Hippocampal formation (tissue), 2 donors: ENCODE measurements at regions not wholly inside any gene's neighbourhood (a gene's known extent, or its start where the extent isn't known, plus 50 kb on each side); places are given as distances from the start of the nearest gene placed in this dataset.

Experiments
- DNase-seq, 2 donors: peaks; one replicate each; lab custom pipeline; 2025; lab: John Stamatoyannopoulos, UW

DNA sequence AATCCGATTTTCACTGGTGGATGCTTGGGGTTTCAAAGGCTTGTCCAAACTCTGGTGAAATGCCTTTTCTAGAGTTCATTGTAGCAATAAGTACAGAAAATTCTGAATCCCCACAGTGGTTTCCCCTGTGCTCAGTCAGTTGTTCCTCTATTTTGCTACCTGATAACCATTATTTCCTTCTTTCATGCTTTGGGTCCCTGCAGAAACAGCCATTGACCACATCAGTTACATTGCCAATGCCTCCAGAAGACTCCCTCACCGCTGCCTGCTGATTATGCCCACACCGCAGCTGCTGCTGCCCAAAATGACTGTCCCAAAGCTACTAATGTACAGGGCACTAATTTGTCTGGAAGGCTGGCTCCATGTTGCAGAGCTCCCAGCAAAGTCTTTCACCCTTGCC lies 517.3 kb downstream of the KLF12 start:
- no peak for DNase-seq

DNA sequence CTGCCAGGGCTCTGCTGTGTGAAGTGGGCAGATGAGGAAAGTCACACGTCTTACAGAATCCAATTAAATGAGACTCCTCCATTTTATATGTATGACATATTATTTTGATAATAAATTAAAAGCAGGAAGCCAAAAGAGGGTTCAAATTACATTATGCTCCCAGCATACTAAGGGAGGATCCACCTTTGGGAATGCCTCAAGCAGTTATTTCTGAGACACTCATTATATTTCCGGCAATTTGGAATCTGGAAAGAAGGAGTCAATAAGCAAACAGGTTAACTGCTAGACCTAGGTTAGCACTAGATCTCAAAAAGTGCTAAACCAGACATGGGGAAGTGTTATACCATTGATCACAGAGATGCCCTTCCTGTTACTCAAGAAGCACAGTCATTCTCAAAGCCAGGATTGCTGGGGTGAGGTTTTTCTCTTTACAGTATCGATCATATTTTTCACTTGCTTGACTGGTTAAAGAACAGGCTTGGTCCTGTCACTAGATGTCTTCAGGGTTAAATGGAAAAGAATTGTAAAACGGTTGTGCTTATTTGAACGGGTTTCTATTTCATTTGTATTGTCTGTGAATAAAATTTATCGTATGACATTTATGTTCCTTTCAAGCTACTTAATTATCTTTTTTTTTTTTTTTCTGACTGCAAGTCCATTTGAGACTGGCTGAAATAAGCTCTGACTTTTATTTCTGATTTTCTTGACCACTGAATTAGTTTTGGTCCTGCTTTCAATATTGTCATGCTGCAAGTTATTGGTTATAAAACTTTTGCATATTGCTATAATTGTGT lies 523.2 kb downstream of the KLF12 start:
- DNase-seq: no peak

DNA sequence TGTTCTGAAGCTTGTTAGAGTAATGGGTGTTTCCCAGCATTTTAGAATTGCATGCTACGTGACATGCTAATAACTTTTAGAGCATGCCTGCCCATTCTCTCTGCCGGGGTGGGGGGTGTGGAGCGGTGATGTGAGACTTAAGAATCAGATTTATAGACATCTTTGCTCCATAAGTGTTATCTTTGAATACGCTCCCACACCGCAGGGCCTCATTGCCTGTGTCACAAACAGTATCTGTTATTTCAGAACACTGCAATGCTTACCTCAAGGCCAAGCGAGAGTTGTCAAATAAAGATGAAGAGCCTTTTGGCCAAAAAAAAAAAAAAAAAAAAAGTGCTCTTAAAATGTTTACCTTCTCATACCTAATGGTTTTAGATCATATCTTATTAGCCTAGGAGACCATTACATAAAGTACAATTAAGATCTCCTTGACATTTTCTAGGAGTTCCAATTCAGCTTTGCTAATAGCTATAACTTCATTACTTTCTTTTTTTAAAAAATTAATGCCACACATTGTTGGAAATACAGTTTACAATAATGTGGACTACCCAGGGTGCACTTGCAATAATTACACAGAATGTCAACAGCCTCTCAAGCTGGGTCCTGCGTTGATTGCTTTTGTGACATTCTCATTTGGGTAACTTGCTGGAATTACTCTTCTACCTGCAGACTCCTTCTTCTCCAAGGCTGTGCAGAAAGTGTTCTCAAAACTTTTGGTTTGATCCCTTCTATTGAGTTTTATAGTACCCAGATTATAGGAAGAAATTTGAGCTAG lies 525.3 kb downstream of the KLF12 start:
- no peak for DNase-seq

DNA sequence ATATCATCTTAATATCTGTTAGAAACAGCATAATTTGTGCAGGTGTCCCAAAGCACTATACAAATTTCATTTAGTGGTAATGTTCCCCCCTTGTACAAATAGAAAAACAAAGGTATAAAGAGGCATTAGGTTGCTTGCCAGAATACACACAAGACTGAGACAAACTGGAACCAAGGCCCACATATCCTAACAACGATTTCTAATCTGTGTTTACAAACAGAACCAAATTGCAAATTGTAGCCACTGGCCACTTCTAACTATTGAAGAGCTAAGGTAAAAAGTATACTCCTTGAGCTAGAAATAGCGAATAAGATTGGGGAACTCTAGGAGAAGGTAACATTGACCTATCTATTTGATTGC lies 526.1 kb downstream of the KLF12 start:
- DNase-seq: no peak

DNA sequence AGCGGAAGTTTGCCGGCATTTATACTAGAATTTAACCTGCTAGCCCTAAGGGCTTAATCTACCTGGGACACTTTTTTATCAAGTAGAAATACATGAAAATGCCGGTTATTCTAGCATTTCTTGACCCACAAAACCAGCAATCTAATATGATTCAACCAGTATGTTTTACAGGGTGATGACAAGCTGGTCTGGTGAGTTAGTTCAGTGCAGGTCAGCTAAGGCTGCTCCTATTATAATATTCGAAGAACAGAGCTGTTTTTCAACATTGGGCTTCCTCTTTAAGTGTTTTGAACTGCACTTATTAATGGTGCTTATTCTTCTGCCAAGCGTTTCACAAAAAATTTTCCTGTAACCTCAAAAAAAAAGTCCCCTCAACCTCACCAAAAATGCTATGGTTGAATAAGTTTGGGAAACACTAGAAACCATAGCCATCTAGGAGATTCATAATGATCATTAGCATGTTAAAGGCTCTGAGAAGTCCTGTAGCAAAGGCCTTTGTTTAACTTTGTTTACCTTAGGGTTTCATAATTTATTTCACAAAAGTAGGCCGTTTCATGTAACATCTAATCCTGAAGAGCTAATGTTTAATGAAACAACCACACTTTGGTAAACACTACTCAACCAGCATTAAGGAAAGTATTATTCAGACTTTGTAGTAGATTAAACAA lies 526.6 kb downstream of the KLF12 start:
- DNase-seq: no peak

DNA sequence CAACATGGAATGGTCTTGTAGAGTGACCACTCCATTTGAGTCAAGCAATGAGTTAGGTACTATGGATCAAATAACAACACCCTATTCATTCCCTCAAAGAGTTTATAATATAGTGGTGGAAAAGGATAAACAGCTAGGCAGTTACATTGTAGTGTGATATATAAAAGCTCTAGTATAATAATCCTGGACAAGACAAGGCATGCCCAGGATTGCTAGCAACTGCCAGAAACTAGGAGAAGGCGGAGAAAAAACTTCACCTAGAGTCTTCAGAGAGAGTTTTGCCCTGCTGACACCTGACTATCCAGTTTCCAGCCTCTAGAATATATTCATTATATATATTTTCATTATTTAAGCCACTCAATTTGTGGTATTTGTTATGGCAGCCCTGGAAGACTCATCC lies 530.6 kb downstream of the KLF12 start:
- DNase-seq: no peak

DNA sequence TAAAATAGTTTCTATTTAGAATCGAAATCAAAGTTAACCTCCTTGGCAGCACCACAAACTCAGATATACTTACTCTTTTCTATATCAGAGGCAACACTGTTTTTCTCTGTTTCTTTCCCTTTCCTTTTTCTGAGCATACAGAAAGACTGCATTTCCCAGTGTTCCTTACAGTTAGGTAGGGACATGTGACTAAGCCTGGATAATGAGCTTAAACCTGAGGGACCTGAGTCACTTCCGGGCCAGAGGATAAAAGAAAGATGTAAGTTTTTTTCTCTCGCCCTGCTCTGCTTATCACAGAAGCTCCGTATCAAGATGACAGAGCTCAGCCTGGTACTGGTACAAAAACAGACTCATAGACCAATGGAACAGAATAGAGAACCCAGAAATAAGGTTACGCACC lies 531.9 kb downstream of the KLF12 start:
- no peak for DNase-seq

DNA sequence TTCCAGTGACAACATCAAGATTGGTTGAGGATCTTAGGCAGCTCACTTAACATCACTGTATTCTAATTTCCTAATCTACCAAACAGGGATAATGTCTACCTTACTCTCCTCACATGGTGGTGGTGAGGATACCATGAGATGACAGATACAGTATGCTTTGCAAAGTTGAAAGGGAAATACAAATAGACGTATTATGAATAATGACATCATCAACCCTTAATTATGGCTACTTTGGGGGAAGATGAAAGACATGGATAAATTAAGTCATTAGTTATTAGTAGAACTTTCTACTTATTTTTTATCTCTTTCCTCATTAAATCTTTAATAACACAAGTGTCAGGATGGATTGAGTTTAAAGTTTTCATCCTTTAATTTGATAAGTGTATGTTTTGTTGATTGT lies 532.5 kb downstream of the KLF12 start:
- no peak for DNase-seq

DNA sequence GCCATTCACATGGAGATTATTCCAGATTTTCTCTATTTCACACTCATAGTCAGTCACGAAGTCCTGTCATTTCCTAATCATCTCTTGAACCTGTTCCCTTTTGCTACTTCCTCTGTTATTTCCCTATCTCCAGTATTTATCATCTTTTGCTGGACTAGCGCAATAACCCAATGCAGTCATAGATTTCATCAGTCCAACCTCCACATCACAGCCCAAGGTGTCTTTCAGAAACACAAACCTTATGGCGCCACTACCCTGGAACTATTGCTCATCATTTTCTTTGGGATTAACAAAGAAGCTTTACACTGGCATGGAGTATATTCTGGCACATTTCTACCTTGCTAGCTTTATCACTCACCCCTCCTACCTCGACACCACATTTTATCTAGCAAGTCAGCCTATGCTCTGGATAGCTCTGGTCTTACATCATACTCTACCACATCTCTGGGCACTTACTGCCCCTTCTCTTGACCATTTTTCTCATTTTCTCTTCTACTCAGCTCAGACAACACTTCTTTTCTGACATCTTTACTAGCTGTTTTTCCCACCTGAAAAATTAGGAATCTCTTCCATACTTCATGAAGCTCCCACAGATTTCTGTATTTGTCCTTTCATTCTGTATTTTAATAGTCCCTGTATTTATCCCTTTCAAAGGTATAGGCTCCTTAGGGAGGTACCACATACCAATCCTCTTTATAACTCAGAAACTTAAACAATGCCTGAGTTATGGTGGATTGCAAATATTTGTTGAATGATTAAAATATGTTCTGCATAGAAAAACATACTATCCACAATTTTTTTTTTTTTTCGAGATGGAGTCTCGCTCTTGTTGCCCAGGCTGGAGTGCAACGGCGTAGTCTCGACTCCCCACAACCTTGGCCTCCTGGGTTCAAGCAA lies 534.7 kb downstream of the KLF12 start:
- DNase-seq: no peak

DNA sequence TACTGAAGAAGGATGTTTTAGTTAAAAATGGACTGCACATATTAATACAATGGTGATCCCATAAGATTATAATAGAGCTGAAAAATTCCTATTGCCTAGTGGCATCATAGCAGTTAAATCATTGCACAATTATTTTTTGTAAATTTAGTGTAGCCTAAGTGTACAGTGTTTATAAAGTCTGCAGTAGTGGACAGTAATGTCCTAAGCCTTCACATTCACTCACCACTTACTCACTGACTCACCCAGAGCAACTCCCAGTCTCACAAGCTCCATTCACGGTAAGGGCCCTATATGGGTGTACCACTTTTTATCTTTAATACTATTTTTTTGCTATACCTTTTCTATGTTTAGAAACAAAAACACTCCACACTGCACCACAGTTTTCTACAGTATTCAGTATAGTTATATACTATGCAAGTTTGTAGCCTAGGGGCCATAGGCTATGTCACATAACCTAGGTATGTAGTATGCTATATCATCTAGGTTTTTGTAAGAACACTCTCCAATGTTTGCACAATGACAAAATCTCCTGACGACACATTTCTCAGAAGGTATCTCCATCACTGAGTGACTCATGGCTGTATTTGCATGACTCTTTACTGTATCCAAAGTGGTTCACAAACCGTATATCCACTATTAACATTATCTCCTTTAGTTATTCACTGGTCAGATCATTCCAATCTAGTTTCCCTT lies 536.0 kb downstream of the KLF12 start:
- no peak for DNase-seq

DNA sequence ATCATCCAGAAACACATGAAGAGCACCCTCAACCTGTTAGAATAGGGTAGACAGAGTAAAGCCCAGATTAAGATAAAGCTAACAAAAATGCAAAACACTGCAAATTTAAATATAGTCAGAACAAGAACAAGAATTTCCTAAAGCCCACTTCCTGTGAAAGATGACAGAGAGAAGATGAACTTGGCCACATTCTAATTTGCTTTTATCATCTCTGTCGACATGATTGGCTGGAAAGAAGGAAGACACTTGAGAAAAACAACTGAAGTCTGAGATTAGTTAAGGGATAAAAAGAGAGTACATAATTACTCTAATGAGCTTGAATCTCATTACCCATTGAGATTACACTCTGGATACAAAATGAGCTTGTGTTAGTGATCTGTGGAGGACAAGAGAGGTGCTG lies 537.6 kb downstream of the KLF5 start:
- no peak for DNase-seq

DNA sequence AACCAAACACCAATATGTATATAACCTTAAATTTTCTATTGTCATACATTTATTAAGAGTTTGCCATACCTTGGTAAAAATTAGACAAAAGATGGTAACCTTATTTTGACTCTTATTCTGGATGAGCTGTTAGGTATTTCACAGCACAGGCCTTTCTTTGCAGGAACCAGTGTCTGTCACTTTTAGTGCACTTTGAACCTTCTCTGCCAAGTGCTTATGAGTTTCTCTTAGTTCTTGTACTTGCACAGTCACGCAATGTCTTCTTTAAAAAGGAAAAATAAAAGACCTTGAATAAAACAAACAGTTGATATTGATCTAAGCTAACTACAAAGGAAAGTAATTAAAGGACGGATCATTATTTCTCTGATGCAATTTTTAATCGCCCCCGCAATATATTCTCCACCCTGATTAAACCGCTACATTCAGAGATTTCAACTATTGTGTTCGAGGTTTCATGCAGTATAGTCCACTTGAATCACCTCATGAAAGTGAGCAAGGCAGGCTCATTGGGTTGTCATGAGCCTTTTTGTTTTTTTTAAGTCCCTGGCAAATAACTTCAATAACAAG lies 534.5 kb downstream of the KLF5 start:
- no peak for DNase-seq

DNA sequence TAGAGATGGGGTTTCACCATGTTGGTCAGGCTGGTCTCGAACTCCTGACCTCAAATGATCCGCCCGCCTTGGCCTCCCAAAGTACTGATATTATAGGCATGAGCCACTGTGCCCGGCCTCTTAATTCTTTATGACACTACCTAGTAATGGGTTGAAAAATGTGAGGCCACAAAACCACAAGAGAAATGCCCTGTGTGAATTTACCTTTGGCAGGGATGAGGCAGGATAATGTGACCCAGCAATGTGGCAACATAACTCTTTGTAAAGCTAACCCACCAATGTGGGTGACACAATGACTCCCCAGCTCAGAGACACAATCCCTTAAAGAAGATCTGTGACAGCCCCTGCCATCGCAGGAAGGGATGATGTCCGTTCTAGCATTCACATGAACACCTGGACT lies 533.1 kb downstream of the KLF5 start:
- no peak for DNase-seq

DNA sequence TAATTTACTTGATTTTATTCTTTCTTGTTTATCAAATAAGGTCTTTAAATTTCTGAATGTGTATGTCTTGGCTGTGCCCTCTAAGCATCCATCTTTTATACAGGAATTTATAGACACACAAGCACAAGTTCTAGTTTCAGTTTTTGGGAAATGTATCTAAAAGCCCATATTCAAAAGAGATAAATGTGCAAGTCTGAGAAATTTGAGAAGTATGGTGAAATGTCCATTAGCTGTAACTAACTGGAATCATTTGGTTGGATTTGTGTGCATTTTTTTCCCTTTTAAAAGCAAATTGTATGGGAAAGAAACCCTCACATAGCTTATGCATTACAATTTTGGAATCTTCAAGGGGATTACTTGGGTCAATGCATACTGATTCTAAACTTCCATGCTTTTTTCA lies 532.0 kb downstream of the KLF5 start:
- DNase-seq: no peak

DNA sequence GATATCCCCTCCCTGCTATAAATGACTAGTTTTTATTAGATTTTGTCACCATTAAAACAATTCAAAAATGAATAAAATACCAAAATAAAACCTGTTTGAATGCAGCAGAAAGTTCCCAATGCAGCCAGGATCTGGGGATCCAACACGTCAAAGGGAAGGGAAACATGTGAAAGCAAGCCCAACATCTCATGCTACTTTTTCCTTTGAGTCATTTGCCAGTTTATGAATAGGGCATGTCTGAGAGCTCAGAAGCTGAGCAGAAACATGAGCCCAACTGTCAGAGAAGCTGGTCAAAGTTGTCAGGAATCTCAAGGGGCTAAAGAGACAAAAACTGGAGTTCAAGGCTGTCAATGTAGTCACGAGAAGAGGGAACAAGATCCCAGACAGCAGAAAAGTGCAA lies 526.4 kb downstream of the KLF5 start:
- no peak for DNase-seq

DNA sequence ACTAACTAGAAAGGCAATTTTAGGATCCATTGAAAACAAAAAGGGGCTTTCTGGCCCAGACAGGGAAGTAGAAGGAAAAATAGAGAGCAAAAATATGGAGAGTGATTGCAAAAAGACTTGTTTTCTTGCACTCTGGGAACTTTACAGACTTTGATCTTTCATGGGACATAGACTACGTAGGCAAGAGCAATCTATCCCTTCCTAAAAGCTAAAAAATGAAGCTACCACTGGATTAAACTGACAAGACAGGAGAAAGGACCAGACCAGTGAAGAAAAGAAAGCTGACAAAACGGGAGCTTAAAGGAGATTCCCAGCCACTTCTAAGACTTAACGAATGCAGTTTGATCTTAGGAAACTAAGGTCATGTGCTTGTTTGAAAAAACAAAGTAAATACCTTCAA lies 524.5 kb downstream of the KLF5 start:
- no peak for DNase-seq

DNA sequence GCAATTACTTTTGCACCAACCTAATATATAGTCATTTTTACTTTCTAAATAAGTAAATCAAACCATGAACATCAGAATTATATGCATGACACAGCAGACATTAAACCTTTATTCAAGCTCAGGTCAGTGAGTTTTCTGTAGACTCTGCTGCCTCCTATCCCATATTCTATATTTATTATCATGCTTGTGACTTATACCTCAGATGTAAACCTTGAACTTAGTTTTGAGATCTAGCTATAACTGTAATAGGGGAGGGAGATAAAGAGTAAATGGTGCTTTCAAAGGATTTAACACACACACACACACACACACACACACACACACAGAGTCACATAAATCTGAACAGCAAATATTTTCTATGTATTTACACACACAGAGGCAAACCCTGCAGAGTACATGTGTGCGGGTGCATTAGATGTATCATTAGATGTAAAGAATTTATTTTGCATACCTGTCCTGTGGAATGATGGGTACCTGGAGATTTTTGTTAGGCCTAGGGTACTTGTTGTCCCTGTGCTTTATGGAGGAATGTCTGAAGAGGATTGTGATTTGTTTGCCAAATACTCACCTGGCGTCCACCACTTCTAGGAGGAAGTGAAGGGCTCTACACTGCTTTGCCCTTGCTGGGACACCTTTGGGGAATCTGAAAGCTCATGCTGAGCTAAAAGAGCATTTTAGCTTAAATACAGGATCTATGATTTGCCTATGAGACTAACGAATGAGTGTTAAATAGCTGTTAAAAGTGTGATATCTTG lies 521.9 kb downstream of the KLF5 start:
- no peak for DNase-seq

DNA sequence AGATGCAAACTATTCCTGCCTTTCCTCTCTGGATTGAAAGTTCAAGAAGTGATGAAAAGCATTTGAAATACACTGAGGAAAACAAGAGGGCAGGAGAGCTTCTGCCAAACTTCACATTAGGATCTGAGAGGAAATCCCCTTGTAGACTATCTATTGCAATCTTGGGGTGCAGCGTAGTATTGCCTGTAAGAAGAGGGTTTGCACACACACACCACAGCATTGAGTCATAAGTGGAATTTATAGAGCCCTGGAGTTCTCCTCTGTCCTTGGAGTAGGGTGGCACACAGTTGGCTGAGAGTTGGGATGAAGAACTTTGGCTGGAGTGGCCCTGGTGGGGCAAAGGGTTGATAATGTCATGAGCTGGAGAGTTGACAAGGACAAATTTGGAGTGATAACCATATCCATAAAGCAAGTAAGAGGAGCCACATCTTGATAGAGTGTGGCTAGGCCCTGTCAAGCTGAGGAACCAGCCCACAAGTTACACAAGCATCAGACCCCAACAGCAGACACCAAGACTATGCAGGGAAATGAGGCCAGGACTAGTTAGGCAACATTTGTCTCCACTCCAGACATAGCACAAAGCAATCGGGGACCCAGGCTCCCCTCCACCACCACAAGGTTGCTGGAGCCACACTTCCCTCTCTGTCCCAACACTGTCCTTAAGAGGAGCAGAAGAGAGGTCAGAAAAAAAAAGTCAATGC lies 520.9 kb downstream of the KLF5 start:
- DNase-seq: no peak

DNA sequence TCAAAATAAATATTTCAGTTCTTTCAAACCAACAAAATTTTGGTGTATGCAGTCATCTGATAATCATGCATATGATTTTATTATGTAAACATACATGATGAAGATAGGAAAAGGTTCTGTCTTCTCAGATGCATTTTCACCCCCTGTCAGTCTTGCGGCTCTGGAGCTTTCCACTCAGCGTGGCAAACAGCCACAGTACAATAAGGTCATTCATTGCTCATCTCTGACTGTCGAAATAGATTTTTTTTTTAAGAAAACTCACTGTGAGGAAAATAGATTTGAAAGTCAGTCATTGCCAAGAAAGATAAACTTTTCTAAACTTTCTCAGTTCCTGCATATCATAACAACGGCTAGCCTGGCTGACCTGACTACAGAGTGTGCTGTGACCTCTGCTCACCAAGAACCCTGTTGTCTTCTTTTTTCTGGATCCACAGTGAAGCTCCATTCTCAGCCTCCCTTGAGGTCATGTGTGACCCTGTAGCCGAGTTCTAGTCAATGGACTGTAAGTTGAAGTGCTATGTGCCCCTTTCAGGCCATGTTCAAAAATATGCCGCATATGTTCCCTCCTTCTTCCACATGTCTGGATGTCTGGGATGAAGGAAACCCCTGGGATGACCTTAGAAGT lies 519.6 kb downstream of the KLF5 start:
- no peak for DNase-seq
